ENCODE measurements at regions not wholly inside any gene's neighbourhood (a gene's known extent, or its start where the extent isn't known, plus 50 kb on each side); places are given as distances from the start of the nearest gene placed in this dataset.

DNA sequence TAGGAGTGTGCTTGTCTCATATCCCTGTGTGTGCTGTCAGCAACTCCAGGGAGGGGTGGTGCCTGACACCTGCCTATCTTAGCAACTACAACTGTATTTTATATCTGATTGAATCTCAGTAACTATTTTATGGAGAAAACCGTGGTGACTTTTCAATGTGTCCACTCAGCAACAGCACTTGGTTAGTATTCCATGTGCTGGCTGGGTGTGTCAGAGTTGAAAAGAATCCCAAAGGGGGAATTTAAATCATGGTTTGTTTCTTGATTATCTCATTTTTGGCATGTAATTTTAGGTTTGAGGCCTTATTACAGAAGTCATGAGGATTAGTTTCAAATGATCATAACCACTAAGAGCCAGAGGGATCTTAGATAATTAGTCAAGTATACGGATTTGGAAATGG is 425.7 kb upstream of the FZD8 start:
- TF ChIP-seq, protein P1, sequence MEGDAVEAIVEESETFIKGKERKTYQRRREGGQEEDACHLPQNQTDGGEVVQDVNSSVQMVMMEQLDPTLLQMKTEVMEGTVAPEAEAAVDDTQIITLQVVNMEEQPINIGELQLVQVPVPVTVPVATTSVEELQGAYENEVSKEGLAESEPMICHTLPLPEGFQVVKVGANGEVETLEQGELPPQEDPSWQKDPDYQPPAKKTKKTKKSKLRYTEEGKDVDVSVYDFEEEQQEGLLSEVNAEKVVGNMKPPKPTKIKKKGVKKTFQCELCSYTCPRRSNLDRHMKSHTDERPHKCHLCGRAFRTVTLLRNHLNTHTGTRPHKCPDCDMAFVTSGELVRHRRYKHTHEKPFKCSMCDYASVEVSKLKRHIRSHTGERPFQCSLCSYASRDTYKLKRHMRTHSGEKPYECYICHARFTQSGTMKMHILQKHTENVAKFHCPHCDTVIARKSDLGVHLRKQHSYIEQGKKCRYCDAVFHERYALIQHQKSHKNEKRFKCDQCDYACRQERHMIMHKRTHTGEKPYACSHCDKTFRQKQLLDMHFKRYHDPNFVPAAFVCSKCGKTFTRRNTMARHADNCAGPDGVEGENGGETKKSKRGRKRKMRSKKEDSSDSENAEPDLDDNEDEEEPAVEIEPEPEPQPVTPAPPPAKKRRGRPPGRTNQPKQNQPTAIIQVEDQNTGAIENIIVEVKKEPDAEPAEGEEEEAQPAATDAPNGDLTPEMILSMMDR (IDR thresholded peaks at IDR 0.05), result no peak
- DNase-seq (ENCODE audit: low spot score in 2 of 2), result no peak
- Histone ChIP-seq H3K4me3 (no peak overlapping the region), H3K27ac (no peak overlapping the region), H3K27me3 (no peaks in the 10 kb centered on the region), H3K4me1 (peaks cover 0 to 10% of the 10 kb centered on the region in 2 donors), H3K9me3 (no peaks in the 10 kb centered on the region), H3K36me3 (no peaks in the 10 kb centered on the region)
- intact Hi-C loops (cut with DNase I), result no loop called here

DNA sequence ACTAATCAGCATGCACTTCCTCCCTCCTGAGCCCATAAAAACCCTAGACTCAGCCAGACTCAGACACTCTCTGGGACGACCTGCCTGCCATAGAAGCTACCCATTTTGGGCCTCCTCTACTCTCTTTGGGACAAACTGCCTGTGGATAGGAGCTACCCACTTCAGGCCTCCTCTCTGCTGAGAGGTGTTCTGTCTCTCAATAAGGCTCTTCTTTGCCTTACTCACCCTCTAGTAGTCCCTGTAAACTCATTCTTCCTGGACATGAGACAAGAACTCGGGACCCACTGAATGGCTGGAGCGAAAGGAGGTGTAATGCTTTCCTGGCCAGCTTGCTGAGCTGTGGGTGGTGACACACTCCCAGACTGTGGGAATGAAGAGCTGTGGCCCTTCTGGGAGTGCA is 424.8 kb upstream of the FZD8 start:
- intact Hi-C loops (cut with DNase I), result no loop called here
- no peaks in the 10 kb centered on the region for H3K27me3 ChIP-seq
- no peak for DNase-seq (ENCODE audit: low spot score in 2 of 2)
- peaks cover 0 to 9% of the 10 kb centered on the region in 2 donors for H3K4me1 ChIP-seq
- no peaks in the 10 kb centered on the region for H3K9me3 ChIP-seq
- TF ChIP-seq, protein P1 (IDR thresholded peaks at IDR 0.05), result no peak
- no peak overlapping the region for H3K27ac ChIP-seq
- no peak overlapping the region for H3K4me3 ChIP-seq
- no peaks in the 10 kb centered on the region for H3K36me3 ChIP-seq

DNA sequence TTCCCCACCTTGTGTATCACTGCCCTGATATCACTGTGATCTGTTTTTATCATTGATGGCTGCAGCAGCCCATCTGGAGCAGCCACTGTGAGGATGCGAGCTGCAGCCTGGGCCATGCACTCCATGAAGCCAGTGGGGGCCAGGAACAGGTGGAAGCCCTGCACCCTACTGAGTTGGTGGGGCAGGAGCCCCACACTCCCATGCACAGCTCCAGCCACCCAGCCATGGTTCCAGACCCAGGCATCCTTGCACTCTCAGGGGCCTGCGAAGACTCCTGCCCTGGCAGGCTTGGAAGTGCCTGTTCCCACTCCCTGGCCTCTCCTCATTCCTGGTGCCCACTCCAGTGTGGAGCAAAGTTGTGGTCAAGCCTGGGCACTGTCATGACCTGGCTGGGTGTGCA is 424.0 kb upstream of the FZD8 start:
- H3K27me3 ChIP-seq, result no peaks in the 10 kb centered on the region
- no peaks in the 10 kb centered on the region for H3K36me3 ChIP-seq
- TF ChIP-seq, protein P1 (IDR thresholded peaks at IDR 0.05), result no peak
- intact Hi-C loops (cut with DNase I), result no loop called here
- peaks cover 0 to 9% of the 10 kb centered on the region in 2 donors for H3K4me1 ChIP-seq
- no peaks in the 10 kb centered on the region for H3K9me3 ChIP-seq
- DNase-seq (ENCODE audit: low spot score in 2 of 2), result no peak
- H3K4me3 ChIP-seq, result no peak overlapping the region
- no peak overlapping the region for H3K27ac ChIP-seq

DNA sequence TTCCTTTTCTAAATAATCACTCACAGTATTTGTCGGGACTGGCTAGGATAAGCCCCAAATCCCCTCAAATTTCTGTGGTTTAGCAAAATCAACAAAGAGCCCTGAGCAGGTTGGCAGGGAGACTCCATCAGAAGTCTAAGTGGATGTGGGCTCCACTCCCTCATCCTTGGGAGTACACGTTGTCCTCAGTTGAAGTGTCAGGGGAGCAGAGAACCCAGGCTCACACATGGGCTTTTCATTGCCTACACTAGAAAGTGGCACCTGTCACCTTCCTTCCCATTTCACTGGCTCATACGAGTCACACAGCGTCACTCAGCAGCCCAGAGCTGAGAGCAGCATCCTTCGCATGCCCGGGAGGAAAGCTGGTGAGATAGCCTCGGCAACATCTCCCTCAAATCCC is 421.3 kb upstream of the FZD8 start:
- Histone ChIP-seq H3K9me3 (no peaks in the 10 kb centered on the region), H3K4me3 (no peak overlapping the region), H3K27me3 (no peaks in the 10 kb centered on the region), H3K36me3 (no peaks in the 10 kb centered on the region), H3K4me1 (peaks cover 0 to 9% of the 10 kb centered on the region in 2 donors), H3K27ac (no peak overlapping the region)
- TF ChIP-seq, protein P1 (IDR thresholded peaks at IDR 0.05), result no peak
- intact Hi-C loops (cut with DNase I), result no loop called here
- no peak for DNase-seq (ENCODE audit: low spot score in 2 of 2)

DNA sequence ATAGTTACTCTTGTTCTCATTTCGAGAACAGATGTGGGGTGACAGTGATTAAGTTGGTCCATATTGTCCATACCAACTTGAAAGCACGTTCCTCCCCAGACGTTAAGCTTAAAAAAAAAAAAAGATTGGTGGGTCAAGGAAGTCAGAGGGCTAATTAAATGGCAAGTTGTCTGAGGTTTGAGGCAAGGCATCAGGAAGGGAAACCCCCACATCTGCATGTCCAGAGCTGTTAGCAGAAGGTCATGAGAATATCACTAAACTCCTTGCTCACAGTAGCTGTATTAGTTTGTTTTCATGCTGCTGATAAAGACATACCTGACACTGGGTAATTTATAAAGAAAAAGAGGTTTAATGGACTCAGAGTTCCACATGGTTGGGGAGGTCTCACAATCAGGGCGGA is 415.6 kb upstream of the FZD8 start:
- no peaks in the 10 kb centered on the region for H3K9me3 ChIP-seq
- no peak for DNase-seq (ENCODE audit: low spot score in 2 of 2)
- TF ChIP-seq, protein P1 (IDR thresholded peaks at IDR 0.05), result no peak

DNA sequence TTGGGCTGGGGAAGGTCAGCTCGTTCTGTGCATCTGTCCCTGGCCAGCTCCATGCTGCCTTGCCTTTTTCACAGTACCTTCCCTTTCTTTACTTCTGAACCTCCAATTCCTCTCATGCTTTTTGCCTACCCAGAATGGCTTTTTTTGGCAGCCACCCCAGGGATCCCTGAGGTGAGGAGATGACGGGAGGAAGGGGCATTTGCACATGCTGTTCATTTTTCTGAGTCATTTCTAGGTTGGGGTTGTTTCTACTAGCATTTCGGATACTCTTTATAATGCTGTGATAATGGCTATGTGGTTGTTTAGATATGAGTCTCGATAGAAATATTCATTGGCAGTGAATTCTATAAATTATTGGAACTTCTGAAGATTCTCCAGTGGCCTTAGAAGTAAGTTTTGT is 415.1 kb upstream of the FZD8 start:
- intact Hi-C loops (cut with DNase I), result no loop called here

More for the DNA sequence above, 415.6 kb upstream of the FZD8 start:
- Histone ChIP-seq H3K4me1 (peaks cover 0 to 3% of the 10 kb centered on the region in 2 donors), H3K27ac (no peak overlapping the region), H3K4me3 (no peak overlapping the region), H3K36me3 (no peaks in the 10 kb centered on the region), H3K27me3 (no peaks in the 10 kb centered on the region)
- intact Hi-C loops (cut with DNase I), result no loop called here

More for the DNA sequence above, 415.1 kb upstream of the FZD8 start:
- no peaks in the 10 kb centered on the region for H3K36me3 ChIP-seq
- TF ChIP-seq, protein P1 (IDR thresholded peaks at IDR 0.05), result no peak
- no peaks in the 10 kb centered on the region for H3K4me1 ChIP-seq
- no peak overlapping the region for H3K4me3 ChIP-seq
- DNase-seq (ENCODE audit: low spot score in 2 of 2), result no peak
- no peaks in the 10 kb centered on the region for H3K27me3 ChIP-seq
- no peaks in the 10 kb centered on the region for H3K9me3 ChIP-seq
- no peak overlapping the region for H3K27ac ChIP-seq

Measured in ascending aorta (tissue), 2 donors.